COLO668 (cell line): ENCODE measurements at regions not wholly inside any gene's neighbourhood (a gene's known extent, or its start where the extent isn't known, plus 50 kb on each side); places are given as distances from the start of the nearest gene placed in this dataset.
"Not testable (repeated sequence)": the region's sequence is repeated elsewhere in the genome, so short reads cannot be mapped to it uniquely, and the experiment has no call there.

Experiments
- DNase-seq: peaks from one replicate; lab custom pipeline; 2025; ENCODE audit not compliant: unreplicated experiment; lab: John Stamatoyannopoulos, UW

DNA sequence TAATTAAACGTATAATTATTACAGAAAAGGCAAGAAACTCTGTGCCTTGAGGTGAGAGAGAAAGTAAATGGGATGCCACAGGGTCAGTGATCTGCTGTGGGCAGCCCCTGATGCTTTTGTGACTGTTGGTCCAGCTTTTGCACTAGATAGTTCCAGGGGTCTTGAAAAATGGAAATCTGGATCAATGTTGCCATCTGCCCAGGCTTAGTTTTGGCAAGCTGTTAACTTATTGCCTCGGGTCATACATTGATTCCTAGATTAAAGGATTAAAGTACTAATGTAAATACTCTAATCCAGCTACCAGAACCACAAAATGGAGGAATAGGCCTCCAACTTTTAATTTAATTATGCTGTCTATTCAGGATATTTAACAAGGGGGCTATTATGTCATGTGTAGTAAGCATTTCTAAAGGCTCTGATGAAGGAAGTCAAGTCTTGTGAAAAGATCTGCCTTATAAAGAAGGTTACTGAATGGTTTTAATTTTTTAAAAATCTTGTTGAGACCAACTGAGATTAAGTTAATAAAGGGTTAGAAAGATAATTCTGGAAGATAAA, 376.0 kb upstream of the HS3ST5 start:
- no peak for DNase-seq

GRCh38 chr6:114718186-114718585, 375.4 kb upstream of the HS3ST5 start:
- no peak for DNase-seq

GRCh38 chr6:114714836-114715507, 372.1 kb upstream of the HS3ST5 start:
- DNase-seq = no peak

GRCh38 chr6:114713690-114714089, 370.9 kb upstream of the HS3ST5 start:
- no peak for DNase-seq

- DNase-seq = no peak
Measured at GRCh38 chr6:114712129-114712662, 369.4 kb upstream of the HS3ST5 start.

GRCh38 chr6:114707081-114707620, 364.3 kb upstream of the HS3ST5 start:
- DNase-seq = no peak

DNA sequence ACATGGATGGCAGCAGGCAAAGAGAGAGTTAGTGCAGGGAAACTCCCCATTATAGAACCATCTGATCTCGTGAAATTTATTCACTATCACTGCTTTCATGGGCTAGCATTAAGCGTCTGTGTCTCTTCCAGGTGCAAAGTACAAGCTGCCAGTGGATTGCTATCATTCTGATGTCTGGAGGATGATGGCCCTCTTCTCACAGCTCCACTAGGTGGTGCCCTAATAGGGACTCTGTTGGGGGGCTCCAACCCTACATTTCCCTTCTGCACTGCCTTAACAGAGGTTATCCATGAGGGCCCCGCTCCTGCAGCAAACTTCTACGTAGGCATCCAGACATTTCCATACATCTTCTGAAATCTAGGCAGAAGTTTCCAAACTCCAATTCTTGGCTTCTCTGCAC, 347.8 kb upstream of the HS3ST5 start:
- DNase-seq = no peak

DNA sequence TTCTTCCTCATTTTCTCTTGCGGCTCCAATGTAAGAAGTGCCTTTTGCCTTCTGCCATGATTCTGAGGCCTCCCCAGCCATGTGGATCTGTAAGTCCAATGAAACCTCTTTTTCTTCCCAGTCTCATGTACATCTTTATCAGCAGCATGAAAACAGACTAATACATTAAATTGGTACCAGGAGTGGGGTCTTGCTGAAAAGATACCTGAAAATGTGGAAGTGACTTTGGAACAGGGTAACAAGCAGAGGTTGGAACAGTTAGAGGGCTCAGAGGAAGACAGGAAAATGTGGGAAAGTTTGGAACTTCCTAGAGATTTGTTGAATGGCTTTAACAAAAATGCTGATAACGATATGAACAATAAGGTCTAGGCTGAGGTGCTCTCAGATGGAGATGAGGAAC, 316.7 kb upstream of the HS3ST5 start:
- DNase-seq = no peak

- DNase-seq = no peak
Measured at GRCh38 chr6:114651611-114652010, 308.8 kb upstream of the HS3ST5 start.

GRCh38 chr6:114650891-114651290, 308.1 kb upstream of the HS3ST5 start:
- DNase-seq = no peak

GRCh38 chr6:114649298-114649697, 306.5 kb upstream of the HS3ST5 start:
- no peak for DNase-seq

- no peak for DNase-seq
Measured at GRCh38 chr6:114648847-114649246, 306.0 kb upstream of the HS3ST5 start.

DNA sequence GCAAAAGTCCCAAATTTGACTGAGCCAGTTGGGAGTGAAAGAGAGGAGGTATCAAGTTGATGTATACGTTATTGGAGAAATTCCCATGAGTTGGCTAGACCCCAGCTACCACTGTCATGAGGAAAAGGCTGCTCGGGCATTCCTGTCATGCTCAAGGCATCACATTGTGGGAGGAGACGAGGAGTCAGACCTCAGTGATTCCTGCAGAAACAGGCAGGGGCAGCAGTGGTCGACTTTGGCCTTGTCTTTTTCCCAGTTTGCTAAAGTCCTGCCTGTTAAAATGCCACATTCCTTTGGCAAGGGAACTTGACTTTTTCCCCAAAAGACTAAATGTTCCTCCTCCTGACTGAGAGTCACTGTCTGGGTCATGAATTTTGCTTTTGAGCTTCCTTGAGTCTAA, 295.5 kb upstream of the HS3ST5 start:
- DNase-seq = no peak

- DNase-seq = no peak
Measured at GRCh38 chr6:114634016-114634415, 291.2 kb upstream of the HS3ST5 start.

DNA sequence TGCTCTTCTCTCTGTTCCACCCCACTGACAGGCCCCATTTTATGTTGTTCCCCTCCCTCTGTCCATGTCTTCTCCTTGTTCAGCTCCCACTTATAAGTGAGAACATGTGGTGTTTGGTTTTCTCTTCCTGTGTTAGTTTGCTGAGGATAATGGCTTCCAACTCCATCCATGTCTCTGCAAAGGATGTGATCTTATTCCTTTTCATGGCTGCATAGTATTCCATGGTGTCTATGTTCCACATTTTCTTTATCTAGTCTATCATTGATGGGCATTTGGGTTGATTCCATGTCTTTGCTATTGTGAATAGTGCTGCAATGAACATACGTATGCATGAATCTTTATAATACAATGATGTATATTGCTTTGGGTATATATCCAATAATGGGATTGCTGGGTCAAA, 283.4 kb upstream of the HS3ST5 start:
- DNase-seq = not testable (repeated sequence)

GRCh38 chr6:114619621-114620200, 276.9 kb upstream of the HS3ST5 start:
- no peak for DNase-seq

DNA sequence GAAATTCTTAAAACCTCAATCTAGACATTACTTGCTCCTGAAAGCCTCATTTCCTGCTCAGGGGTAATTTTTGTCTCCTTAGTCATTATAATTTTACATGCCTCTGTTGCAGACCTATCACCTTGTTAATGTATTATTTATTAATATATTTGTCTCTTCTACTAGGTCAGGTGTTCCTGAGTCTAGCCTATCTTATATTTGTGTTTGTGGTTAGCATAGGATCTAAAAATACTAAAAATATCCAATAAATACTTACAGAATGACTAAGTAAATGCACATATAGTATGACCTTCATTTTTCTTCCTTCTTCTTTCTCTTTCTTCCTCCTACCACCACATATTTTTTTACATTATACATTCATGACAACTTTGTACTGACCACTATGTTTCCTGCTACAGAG, 268.9 kb upstream of the HS3ST5 start:
- no peak for DNase-seq

DNA sequence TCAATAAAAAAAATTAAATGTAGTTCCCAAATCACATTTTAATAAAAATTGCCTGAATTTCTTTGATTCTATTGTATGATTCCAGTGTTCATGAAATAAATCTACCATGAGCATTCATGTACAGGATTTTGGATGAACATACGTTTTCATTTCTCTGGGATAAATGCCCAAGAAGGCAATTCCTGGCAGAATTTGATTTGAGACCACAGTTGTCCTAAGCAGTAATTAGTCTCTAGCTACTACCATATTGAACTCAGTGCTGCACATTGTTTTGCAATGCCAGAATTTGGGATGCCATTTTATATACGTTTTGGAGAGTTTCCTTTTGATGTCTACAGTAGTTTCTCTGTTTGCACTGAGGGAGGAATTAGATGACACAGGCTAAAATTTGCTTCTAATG, 265.3 kb upstream of the HS3ST5 start:
- DNase-seq = no peak

GRCh38 chr6:114605656-114606055, 262.8 kb upstream of the HS3ST5 start:
- DNase-seq = no peak

GRCh38 chr6:114600381-114600780, 257.6 kb upstream of the HS3ST5 start:
- no peak for DNase-seq

DNA sequence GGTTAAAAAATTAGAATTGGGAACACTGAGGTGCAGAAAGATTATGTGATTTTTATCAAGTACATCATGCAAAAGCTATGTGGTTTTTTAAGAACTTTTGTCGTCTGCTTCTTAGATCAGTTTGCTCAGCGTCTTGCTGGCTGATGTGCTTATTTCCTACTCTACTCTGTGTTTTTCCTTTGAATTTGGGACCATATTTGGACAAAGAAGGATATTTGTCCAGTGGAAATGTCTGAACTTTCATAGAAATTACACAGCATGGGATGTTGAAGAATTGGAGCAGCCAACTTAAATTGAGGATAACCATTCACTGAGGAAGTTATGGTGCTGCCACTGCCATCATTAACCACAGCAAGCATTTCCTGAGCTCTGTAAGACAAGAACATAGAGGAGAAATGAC, 252.8 kb upstream of the HS3ST5 start:
- DNase-seq = no peak

- DNase-seq = no peak
Measured at GRCh38 chr6:114595186-114595585, 252.4 kb upstream of the HS3ST5 start.
